ENCODE measurements at regions not wholly inside any gene's neighbourhood (a gene's known extent, or its start where the extent isn't known, plus 50 kb on each side); places are given as distances from the start of the nearest gene placed in this dataset.

GRCh38 chr10:128817636-128818035 lies 649.4 kb upstream of the MGMT start:
- TF ChIP-seq CEBPB (IDR thresholded peaks at IDR 0.05; ENCODE audit: low read depth) (no peak), POLR2A (IDR thresholded peaks at IDR 0.05; ENCODE audit: borderline replicate concordance, extremely low read depth, insufficient read depth, insufficient read length) (no peak), EZH2phosphoT487 (IDR thresholded peaks at IDR 0.05; ENCODE audit: borderline replicate concordance) (no peak), CTCF (IDR thresholded peaks at IDR 0.05 in 2 of 3, conservative IDR thresholded peaks at IDR 0.05 in 1 of 3; ENCODE audit: borderline replicate concordance in 1 of 3, insufficient read depth in 1 of 3, low read depth in 2 of 3, low read length in 2 of 3) (no peak), MAX (IDR thresholded peaks at IDR 0.05) (no peak), YY1 (IDR thresholded peaks at IDR 0.05; ENCODE audit: extremely low read depth, insufficient replicate concordance, low read depth, low read length) (no peak), ZFX (IDR thresholded peaks at IDR 0.05) (no peak), REST (IDR thresholded peaks at IDR 0.05; ENCODE audit: low read depth) (no peak), SRF (IDR thresholded peaks at IDR 0.05; ENCODE audit: low read depth) (no peak), POLR2AphosphoS5 (IDR thresholded peaks at IDR 0.05; ENCODE audit: low read depth, low read length) (no peak), SP1 (IDR thresholded peaks at IDR 0.05; ENCODE audit: low read depth) (no peak)
